A673 (cell line): ENCODE measurements at regions not wholly inside any gene's neighbourhood (a gene's known extent, or its start where the extent isn't known, plus 50 kb on each side); places are given as distances from the start of the nearest gene placed in this dataset.

ENCODE experiments used
- BruUV-seq: library from RNA; stranded (reverse); fragments of 400-500 nt; replicated peaks from 2 replicates; lab custom pipeline; 2021; lab: Mats Ljungman, UMichigan
- CTCF ChIA-PET: fragments of 300-600 bp; sonication (Branson Sonifier 250); formaldehyde crosslinking; loops from one replicate; lab custom pipeline; 2022; ENCODE audit warnings: antibody characterized with exemption; lab: Charles Lee
- POLR2A ChIA-PET: fragments of 300-600 bp; sonication (Branson Sonifier 250); formaldehyde crosslinking; loops from one replicate; lab custom pipeline; 2022; ENCODE audit warnings: antibody characterized with exemption; ENCODE audit not compliant: low non-redundant PET; lab: Charles Lee
- DNase-seq: peaks from one replicate; pipeline ENCODE4 v3.0.0-alpha.2; 2015; ENCODE audit warnings: low spot score
- H3K27ac ChIP-seq: fragments of 200-600 bp; sonication (generic); 2 replicates; pipeline ENCODE4 v1.5.1; 2016; ENCODE audit warnings: mixed run types, low read depth, mild to moderate bottlenecking, mixed read lengths, antibody characterized with exemption, low read length; ENCODE audit not compliant: poor library complexity, severe bottlenecking
- H3K27me3 ChIP-seq: fragments of 200-600 bp; sonication (generic); replicated peaks from 2 replicates; pipeline ENCODE4 v1.6.1; 2017; ENCODE audit warnings: mixed run types, low read depth, mild to moderate bottlenecking, mixed read lengths, antibody characterized with exemption, low read length; ENCODE audit not compliant: insufficient read depth, poor library complexity
- H3K36me3 ChIP-seq: fragments of 200-600 bp; sonication (generic); 2 replicates; pipeline ENCODE4 v1.6.1; 2016; ENCODE audit warnings: mixed run types, mild to moderate bottlenecking, mixed read lengths, antibody characterized with exemption, low read length; ENCODE audit not compliant: insufficient read depth, poor library complexity, severe bottlenecking
- H3K4me1 ChIP-seq: fragments of 200-600 bp; sonication (generic); 2 replicates; pipeline ENCODE4 v1.6.1; 2017; ENCODE audit warnings: mixed run types, mild to moderate bottlenecking, mixed read lengths, antibody characterized with exemption, low read length; ENCODE audit not compliant: insufficient read depth, poor library complexity, severe bottlenecking
- H3K4me3 ChIP-seq: fragments of 200-600 bp; sonication (generic); 2 replicates; pipeline ENCODE4 v1.5.1; 2016; ENCODE audit warnings: low read depth, mixed run types, mild to moderate bottlenecking, mixed read lengths, low read length; ENCODE audit not compliant: poor library complexity, severe bottlenecking
- H3K9me3 ChIP-seq: fragments of 200-600 bp; sonication (generic); 2 replicates; pipeline ENCODE4 v1.6.1; 2016; ENCODE audit warnings: mixed run types, low read depth, mild to moderate bottlenecking, mixed read lengths, antibody characterized with exemption, low read length; ENCODE audit not compliant: poor library complexity, severe bottlenecking
- CTCF ChIP-seq: fragments of 300-800, 200-600 bp; sonication (generic); conservative IDR thresholded peaks from 2 replicates; pipeline ENCODE4 v1.5.1; 2017; ENCODE audit warnings: low read depth, mild to moderate bottlenecking, antibody characterized with exemption, low read length, moderate library complexity, mixed read lengths
- EZH2 ChIP-seq: fragments of 200-600 bp; sonication (generic); IDR thresholded peaks from 2 replicates; pipeline ENCODE4 v1.6.1; 2017; ENCODE audit warnings: borderline replicate concordance, low read depth, mild to moderate bottlenecking, mixed read lengths, antibody characterized with exemption, low read length; ENCODE audit not compliant: poor library complexity, severe bottlenecking
- intact Hi-C: fragments of 100-400 bp; cut with micrococcal nuclease; formaldehyde crosslinking; loops from one replicate; pipeline ENCODE4 v1.10.0; 2022; ENCODE audit not compliant: unreplicated experiment

GRCh38 chr2:23146011-23146410, 239.0 kb upstream of the KLHL29 start:
- ChIA-PET CTCF (no interaction called here), POLR2A (no interaction called here)
- H3K27me3 ChIP-seq = peaks cover 21% of the 10 kb centered on the region
- no peak overlapping the region for H3K4me3 ChIP-seq
- H3K9me3 ChIP-seq = no peaks in the 10 kb centered on the region
- H3K27ac ChIP-seq = no peak overlapping the region
- H3K36me3 ChIP-seq = no peaks in the 10 kb centered on the region
- intact Hi-C loops = no loop called here
- TF ChIP-seq EZH2 (no peak), CTCF (no peak)
- no peaks in the 10 kb centered on the region for H3K4me1 ChIP-seq
- BruUV-seq = no TSS peak
- DNase-seq = no peak

GRCh38 chr2:23148342-23148741, 236.6 kb upstream of the KLHL29 start:
- CTCF ChIA-PET = no interaction called here
- BruUV-seq = no TSS peak
- no peaks in the 10 kb centered on the region for H3K36me3 ChIP-seq
- no peaks in the 10 kb centered on the region for H3K9me3 ChIP-seq
- no peak overlapping the region for H3K4me3 ChIP-seq
- DNase-seq = no peak
- TF ChIP-seq EZH2 (no peak), CTCF (no peak)
- POLR2A ChIA-PET = no interaction called here
- H3K27ac ChIP-seq = no peak overlapping the region
- H3K4me1 ChIP-seq = no peaks in the 10 kb centered on the region
- peaks cover 40% of the 10 kb centered on the region for H3K27me3 ChIP-seq
- intact Hi-C loops = no loop called here

DNA sequence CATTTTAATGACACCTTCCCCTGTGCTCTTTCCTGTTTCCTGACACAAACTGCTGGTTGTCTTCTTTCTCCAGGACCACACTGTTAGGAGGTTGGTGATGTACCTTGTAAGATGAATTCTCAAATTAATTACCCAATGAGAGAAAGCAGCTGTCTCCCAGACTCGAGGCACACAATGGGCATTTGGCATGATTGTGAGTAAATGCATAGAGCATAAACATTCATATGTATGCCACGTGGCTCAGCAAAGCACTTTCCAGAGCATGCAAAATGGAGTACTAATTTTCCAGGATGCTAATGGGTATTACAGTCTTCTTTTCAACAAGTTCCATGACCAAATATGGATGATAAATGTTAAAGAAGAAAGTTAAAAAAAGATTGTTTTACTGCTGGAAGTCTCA, 235.2 kb upstream of the KLHL29 start:
- no peaks in the 10 kb centered on the region for H3K36me3 ChIP-seq
- no peak for DNase-seq
- H3K4me1 ChIP-seq = no peaks in the 10 kb centered on the region
- peaks cover 32% of the 10 kb centered on the region for H3K27me3 ChIP-seq
- POLR2A ChIA-PET = no interaction called here
- CTCF ChIA-PET = no interaction called here
- H3K27ac ChIP-seq = no peak overlapping the region
- H3K9me3 ChIP-seq = no peaks in the 10 kb centered on the region
- no TSS peak for BruUV-seq
- TF ChIP-seq CTCF (no peak), EZH2 (no peak)
- H3K4me3 ChIP-seq = no peak overlapping the region
- intact Hi-C loops = no loop called here
